Activated CD8-positive, alpha-beta T cell treated with anti-CD3 and anti-CD28 coated beads, Interleukin-2, amount 10 ng/mL, durations not matched to agents 7 days and 5 days (primary cell): ENCODE measurements at regions not wholly inside any gene's neighbourhood (a gene's known extent, or its start where the extent isn't known, plus 50 kb on each side); places are given as distances from the start of the nearest gene placed in this dataset.
"Not testable (repeated sequence)": the region's sequence is repeated elsewhere in the genome, so short reads cannot be mapped to it uniquely, and the experiment has no call there.

Source experiments
- ATAC-seq: fragments of 150-1000 bp; cut with Tn5 transposase; one replicate; pipeline ENCODE4 v1.10.0; 2021; ENCODE audit warnings: moderate library complexity
- CTCF ChIA-PET: fragments of 350-600 bp; sonication (Branson Sonifier 250); formaldehyde crosslinking; loops from one replicate; lab custom pipeline; 2021; ENCODE audit warnings: antibody characterized with exemption; lab: Charles Lee
- POLR2A ChIA-PET: fragments of 350-600 bp; sonication (Branson Sonifier 250); formaldehyde crosslinking; loops from one replicate; lab custom pipeline; 2021; ENCODE audit warnings: antibody characterized with exemption; lab: Charles Lee
- DNase-seq: peaks from one replicate; pipeline ENCODE4 v3.0.0-alpha.2; 2020
- H3K27ac Mint-ChIP-seq: one replicate; pipeline ENCODE4 v1.8.0; 2021; ENCODE audit warnings: mild to moderate bottlenecking, mixed read lengths
- H3K27me3 Mint-ChIP-seq: one replicate; pipeline ENCODE4 v1.8.0; 2021; ENCODE audit warnings: low read depth, mixed read lengths
- H3K36me3 Mint-ChIP-seq: one replicate; pipeline ENCODE4 v1.8.0; 2021; ENCODE audit warnings: low read depth, mixed read lengths
- H3K4me1 Mint-ChIP-seq: one replicate; pipeline ENCODE4 v1.8.0; 2021; ENCODE audit warnings: low read depth, mixed read lengths
- H3K4me3 Mint-ChIP-seq: one replicate; pipeline ENCODE4 v1.8.0; 2021; ENCODE audit warnings: mild to moderate bottlenecking, mixed read lengths
- H3K9me3 Mint-ChIP-seq: one replicate; pipeline ENCODE4 v1.8.0; 2022; ENCODE audit warnings: mixed read lengths; ENCODE audit not compliant: insufficient read depth

DNA sequence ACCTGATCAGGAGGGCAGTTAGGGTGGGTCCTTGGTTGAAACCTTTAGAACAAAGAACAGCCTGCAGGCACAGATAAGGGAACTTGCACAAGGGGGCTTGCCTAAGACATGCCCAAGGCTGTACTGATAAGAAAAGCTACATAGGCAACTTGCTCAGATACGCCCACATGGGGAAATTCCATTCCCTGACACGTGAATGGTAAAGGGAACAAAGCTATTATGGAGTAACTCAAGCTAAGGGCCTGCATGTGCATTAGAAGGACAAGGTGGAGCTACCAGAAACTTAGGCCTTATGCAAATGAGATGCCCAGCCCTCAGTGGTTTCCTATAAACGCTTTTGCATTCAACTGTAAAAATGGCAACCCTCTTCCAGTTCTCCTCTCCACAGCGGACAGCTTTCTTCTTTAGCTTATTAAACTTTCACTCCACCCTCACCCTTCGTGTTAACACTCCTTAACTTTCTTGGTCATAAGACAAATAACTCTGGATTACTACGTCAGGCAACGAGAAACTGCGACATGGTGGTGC, 1192.1 kb upstream of the CELF2 start:
- ATAC-seq: no peak
- H3K4me3 Mint-ChIP-seq: no peak overlapping the region
- POLR2A ChIA-PET: no interaction called here

DNA sequence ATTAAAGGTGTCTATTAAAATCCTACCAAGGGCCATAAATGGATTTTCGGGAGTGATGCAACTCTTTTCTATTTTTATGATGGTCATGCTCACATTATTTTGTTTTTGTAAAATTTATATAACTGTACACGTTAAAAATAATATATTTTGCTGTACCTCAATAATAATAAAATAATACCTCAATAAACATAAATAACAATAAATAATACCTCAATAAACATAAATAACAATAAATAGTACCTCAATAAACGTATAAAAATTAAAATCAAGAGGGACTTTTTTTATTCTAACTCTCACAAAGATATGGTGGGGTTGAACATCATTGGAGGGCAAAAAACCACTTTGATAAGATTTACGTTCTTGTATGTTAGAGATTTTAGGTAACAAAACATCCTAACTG, 1189.6 kb upstream of the CELF2 start:
- no peak overlapping the region for H3K4me3 Mint-ChIP-seq
- POLR2A ChIA-PET: no interaction called here
- H3K36me3 Mint-ChIP-seq: no peaks in the 10 kb centered on the region
- H3K27ac Mint-ChIP-seq: no peak overlapping the region
- peaks cover 11% of the 10 kb centered on the region for H3K9me3 Mint-ChIP-seq
- no peaks in the 10 kb centered on the region for H3K4me1 Mint-ChIP-seq
- ATAC-seq: no peak
- no peaks in the 10 kb centered on the region for H3K27me3 Mint-ChIP-seq
- DNase-seq: no peak
- CTCF ChIA-PET: no interaction called here

More for the DNA sequence above, 1192.1 kb upstream of the CELF2 start:
- CTCF ChIA-PET: no interaction called here
- Mint-ChIP-seq H3K9me3 (peaks cover 6% of the 10 kb centered on the region), H3K4me1 (no peaks in the 10 kb centered on the region), H3K27ac (no peak overlapping the region), H3K27me3 (no peaks in the 10 kb centered on the region), H3K36me3 (no peaks in the 10 kb centered on the region)
- DNase-seq: no peak

DNA sequence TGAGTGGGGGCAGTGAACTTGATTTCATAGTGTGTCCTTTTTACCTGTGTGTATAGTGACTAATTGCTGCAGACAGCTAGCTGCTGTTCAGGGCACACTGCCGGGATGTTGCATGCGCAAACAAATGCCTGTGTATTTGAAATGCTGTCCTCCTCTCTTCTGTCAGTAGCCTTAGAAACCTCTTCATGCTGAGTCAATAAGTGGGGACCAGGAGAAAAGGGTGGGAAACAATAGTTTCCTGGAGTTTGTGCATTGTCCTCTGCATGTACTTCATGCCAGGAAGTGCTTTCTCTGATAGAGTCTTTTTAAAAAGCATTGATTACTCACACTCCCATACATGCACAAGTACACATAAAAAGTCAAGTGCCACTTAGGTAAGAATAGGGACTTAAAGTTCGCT, 1183.7 kb upstream of the CELF2 start:
- ATAC-seq: no peak
- CTCF ChIA-PET: no interaction called here
- no peaks in the 10 kb centered on the region for H3K36me3 Mint-ChIP-seq

DNA sequence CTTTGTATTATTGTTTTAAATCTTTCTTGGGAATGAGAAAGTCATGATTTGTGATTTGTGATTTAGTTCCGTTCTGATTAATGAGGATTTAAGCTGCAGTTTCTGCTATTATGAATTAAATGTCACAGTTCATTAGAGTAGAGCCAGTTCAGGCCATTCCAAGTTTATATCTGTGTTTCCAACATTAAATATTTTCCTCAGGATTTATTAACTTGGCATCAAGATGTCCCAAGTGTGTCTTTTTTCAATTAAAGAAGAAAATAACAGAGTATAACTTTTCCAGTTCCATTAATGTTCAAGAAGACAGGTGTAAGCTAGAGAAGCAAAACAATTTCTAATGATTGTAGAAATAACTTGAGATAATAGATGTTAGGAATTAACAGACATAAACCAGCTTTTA, 1183.2 kb upstream of the CELF2 start:
- no peak for DNase-seq
- CTCF ChIA-PET: no interaction called here
- Mint-ChIP-seq H3K9me3 (peaks cover 11% of the 10 kb centered on the region), H3K4me1 (no peaks in the 10 kb centered on the region), H3K27ac (no peak overlapping the region), H3K36me3 (no peaks in the 10 kb centered on the region), H3K27me3 (no peaks in the 10 kb centered on the region), H3K4me3 (no peak overlapping the region)
- no peak for ATAC-seq
- POLR2A ChIA-PET: no interaction called here

More for the DNA sequence above, 1183.7 kb upstream of the CELF2 start:
- Mint-ChIP-seq H3K4me1 (no peaks in the 10 kb centered on the region), H3K9me3 (peaks cover 11% of the 10 kb centered on the region), H3K4me3 (no peak overlapping the region), H3K27ac (no peak overlapping the region), H3K27me3 (no peaks in the 10 kb centered on the region)
- DNase-seq: no peak
- POLR2A ChIA-PET: no interaction called here

DNA sequence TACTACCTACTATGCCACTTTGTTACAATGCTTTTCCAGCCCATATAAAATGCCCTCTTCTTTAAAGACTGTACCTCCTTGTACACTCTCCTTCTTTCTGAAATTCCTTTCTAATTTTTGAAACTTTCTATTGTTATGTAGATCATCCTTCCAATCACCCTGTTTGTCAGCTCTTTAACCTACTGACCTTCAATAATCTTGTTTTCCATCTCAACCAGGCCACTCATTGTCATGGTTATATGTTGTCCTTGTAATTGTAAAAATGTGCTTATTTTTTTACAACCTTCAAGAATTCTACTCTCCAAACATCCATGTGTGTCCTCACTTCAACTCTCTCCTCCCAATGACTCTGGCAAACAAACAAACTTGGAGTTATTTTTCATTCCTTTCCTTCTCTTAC, 1172.6 kb upstream of the CELF2 start:
- POLR2A ChIA-PET: no interaction called here
- H3K4me1 Mint-ChIP-seq: no peaks in the 10 kb centered on the region

DNA sequence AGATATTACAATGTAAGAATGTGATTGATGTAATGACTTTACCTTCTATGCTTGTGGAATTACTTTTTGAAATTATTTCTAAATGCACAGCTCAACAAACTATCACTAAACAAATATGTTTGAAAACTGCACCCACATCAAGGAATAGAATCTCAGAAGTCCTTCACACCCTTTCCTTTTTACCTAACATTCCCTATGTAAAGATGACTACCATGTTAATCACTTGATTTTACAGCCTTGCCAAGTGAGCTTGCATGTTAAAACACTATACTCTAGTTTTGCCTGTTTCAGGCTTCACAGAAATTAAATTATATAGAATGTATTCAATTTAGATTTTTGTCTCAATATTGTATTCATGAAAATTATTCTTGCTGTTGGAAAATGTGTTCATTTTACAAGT, 1169.4 kb upstream of the CELF2 start:
- Mint-ChIP-seq H3K4me3 (no peak overlapping the region), H3K9me3 (peaks cover 18% of the 10 kb centered on the region), H3K36me3 (no peaks in the 10 kb centered on the region), H3K4me1 (no peaks in the 10 kb centered on the region), H3K27ac (no peak overlapping the region), H3K27me3 (no peaks in the 10 kb centered on the region)
- ATAC-seq (no peak), DNase-seq (no peak)
- ChIA-PET CTCF (no interaction called here), POLR2A (no interaction called here)

More for the DNA sequence above, 1172.6 kb upstream of the CELF2 start:
- Mint-ChIP-seq H3K4me3 (no peak overlapping the region), H3K27ac (no peak overlapping the region), H3K9me3 (no peaks in the 10 kb centered on the region), H3K27me3 (no peaks in the 10 kb centered on the region), H3K36me3 (no peaks in the 10 kb centered on the region)
- CTCF ChIA-PET: no interaction called here
- ATAC-seq (no peak), DNase-seq (no peak)

DNA sequence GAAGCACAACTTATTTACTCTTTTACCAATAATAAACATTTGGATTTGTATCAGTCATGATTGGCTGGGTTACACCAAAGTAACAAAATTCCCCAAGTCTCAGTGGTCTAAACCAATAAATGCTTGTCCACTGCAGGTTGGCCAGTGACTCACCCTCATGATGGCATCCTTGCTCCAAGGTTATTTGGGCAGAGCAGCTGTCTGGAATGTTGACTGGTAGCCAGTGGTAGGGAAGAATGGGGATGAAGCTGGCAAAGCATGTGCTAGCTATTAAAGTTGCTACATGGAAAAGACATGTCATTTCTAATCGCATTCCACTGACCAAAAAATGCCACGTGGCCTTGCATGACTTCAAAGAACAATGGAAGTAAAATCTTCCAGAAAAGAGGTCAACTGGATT, 1168.7 kb upstream of the CELF2 start:
- CTCF ChIA-PET: no interaction called here
- H3K36me3 Mint-ChIP-seq: no peaks in the 10 kb centered on the region
- no peaks in the 10 kb centered on the region for H3K4me1 Mint-ChIP-seq
- no peak overlapping the region for H3K4me3 Mint-ChIP-seq
- POLR2A ChIA-PET: no interaction called here
- H3K9me3 Mint-ChIP-seq: peaks cover 22% of the 10 kb centered on the region
- ATAC-seq (no peak), DNase-seq (no peak)
- no peak overlapping the region for H3K27ac Mint-ChIP-seq
- no peaks in the 10 kb centered on the region for H3K27me3 Mint-ChIP-seq

DNA sequence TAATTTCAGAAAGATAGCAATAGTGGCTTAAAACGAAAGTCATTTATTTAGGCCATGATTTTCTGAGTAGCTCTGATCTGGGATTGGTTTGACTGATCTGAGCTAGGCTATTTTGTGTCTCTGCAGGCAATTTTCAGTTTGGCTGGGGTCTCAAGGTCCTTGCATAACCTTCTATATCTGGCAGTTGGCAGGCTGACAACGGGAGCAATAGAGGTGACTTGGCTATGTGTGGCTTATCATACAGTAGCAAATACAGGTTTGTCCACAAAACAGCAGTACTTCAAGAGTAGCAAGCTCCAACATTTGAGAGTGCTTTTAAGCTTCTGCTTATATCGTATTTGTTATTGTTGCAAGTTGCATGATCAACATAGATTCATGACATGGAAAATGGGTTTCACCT, 1167.3 kb upstream of the CELF2 start:
- ChIA-PET CTCF (no interaction called here), POLR2A (no interaction called here)
- no peak overlapping the region for H3K4me3 Mint-ChIP-seq
- H3K9me3 Mint-ChIP-seq: peaks cover 22% of the 10 kb centered on the region
- no peaks in the 10 kb centered on the region for H3K27me3 Mint-ChIP-seq
- no peaks in the 10 kb centered on the region for H3K36me3 Mint-ChIP-seq
- H3K4me1 Mint-ChIP-seq: no peaks in the 10 kb centered on the region
- H3K27ac Mint-ChIP-seq: no peak overlapping the region
- ATAC-seq (no peak), DNase-seq (no peak)

DNA sequence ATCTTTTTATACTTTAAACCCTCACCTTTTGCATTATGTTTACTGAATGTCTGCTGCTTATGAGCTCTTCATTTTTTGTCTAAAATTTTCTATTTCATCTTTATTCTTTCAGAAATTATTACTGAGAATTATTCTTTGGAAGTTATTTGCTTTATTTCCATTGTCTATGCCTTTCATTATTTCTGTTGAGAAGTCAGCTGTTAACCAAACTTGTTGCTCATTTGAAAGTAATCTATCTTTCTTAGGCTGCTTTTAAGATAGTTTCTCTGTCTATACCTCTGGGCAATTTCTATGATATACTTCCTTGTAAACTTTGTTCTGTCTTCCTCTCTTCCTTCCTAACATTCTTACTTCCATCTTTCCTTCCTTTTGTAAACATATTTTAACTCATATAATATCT, 1165.9 kb upstream of the CELF2 start:
- Mint-ChIP-seq H3K4me3 (no peak overlapping the region), H3K27me3 (no peaks in the 10 kb centered on the region), H3K9me3 (peaks cover 22% of the 10 kb centered on the region), H3K4me1 (no peaks in the 10 kb centered on the region), H3K36me3 (no peaks in the 10 kb centered on the region), H3K27ac (no peak overlapping the region)
- POLR2A ChIA-PET: no interaction called here
- ATAC-seq: no peak
- CTCF ChIA-PET: no interaction called here
- DNase-seq: no peak

DNA sequence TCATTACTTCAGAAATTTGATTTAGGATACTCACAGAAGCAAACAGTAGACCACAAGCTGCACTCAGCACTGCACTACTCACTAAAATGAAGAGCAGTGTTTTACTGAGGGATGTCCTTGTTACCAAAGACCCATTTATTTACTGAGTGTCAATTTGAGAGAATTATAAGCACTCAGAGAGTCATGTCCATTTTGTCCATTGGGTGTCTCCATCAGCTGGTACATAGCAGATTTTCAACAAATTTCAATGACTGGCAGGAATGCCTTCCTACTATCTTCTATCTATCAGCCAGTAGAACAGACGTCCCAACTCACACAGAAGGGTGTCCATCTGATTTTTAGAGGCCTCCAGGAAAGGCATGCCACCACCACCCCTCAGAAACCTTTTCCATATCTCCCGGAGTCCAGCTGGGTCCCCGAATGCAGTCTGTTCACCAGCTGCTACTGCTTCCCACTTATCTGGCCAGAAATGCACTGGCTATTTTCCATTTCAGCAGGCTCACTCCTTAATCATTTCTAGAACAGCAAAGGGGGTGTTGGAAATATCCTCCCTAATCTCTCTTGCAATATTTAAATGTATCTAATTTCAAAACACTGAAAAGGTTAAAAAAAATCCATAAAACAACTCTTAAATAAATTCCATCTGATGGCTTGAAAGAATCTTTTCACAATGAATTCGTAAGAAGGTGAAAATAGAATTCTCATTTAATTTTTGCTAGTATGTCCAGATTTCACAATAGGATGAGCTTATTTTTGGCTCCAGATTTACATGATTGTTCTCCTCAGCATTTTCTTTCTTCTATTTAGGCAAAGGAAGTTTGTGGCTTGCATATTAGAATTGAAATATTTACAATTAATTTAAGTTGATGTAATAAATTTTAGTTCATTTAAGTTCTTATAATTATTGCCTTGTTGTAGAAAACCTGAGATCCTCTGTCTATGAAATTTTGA, 1164.0 kb upstream of the CELF2 start:
- no peaks in the 10 kb centered on the region for H3K36me3 Mint-ChIP-seq
- POLR2A ChIA-PET: no interaction called here
- no peak overlapping the region for H3K4me3 Mint-ChIP-seq
- H3K27me3 Mint-ChIP-seq: no peaks in the 10 kb centered on the region
- no peaks in the 10 kb centered on the region for H3K4me1 Mint-ChIP-seq
- ATAC-seq: no peak
- no peak overlapping the region for H3K27ac Mint-ChIP-seq
- CTCF ChIA-PET: no interaction called here
- no peak for DNase-seq
- H3K9me3 Mint-ChIP-seq: peaks cover 22% of the 10 kb centered on the region

DNA sequence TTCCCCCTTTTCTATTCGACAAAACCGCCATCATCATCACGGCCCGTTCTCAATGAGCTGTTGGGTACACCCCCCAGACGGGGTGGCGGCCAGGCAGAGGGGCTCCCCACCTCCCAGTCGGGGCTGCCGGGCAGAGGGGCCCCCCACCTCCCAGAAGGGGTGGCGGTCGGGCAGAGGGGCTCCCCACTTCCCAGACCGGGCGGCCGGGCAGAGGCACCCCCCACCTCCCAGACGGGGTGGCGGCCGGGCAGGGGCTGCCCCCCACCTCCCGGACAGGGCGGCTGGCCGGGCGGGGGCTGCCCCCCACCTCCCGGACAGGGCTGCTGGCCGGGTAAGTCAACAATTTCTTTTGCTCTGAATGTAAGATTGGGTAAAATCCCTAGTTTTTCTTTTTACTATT, 1162.2 kb upstream of the CELF2 start:
- H3K4me3 Mint-ChIP-seq, CTCF ChIA-PET, H3K27me3 Mint-ChIP-seq, H3K36me3 Mint-ChIP-seq, DNase-seq, H3K4me1 Mint-ChIP-seq, ATAC-seq, H3K27ac Mint-ChIP-seq, POLR2A ChIA-PET: not testable (repeated sequence)
- peaks cover 22% of the 10 kb centered on the region for H3K9me3 Mint-ChIP-seq

DNA sequence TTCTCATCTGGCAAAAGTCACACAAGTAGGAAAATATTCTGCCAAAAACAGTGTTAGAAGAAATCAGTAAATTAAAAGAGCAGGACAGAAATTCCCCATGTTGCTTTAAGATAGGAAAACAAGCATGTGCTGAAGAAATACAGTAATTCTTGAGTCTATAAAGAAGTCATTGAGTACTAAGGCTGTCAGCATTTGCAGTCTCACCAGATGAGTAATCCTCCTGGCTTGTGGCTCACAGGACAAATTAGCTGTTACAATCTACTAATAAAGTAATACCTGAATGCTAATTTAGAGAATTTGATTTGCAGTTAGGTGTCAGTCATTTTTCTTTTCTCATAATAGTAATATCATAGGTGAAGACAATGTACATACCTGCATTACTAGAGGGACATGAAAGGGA, 1158.9 kb upstream of the CELF2 start:
- no peaks in the 10 kb centered on the region for H3K27me3 Mint-ChIP-seq
- ATAC-seq: no peak
- CTCF ChIA-PET: no interaction called here
- no peak overlapping the region for H3K27ac Mint-ChIP-seq
- H3K4me1 Mint-ChIP-seq: no peaks in the 10 kb centered on the region
- no peaks in the 10 kb centered on the region for H3K36me3 Mint-ChIP-seq
- H3K9me3 Mint-ChIP-seq: peaks cover 2% of the 10 kb centered on the region
- POLR2A ChIA-PET: no interaction called here
- DNase-seq: no peak
- no peak overlapping the region for H3K4me3 Mint-ChIP-seq
